ENCODE measurements at regions not wholly inside any gene's neighbourhood (a gene's known extent, or its start where the extent isn't known, plus 50 kb on each side); places are given as distances from the start of the nearest gene placed in this dataset.

- WGBS, 2 donors = 76 to 86% methylated on average over 3 of the region's 3 CpGs
- TF ChIP-seq POLR2A (IDR thresholded peaks at IDR 0.05) (no peak), CTCF (IDR thresholded peaks at IDR 0.05) (no peak)
- no peaks in the 10 kb centered on the region for H3K4me1 ChIP-seq
- peaks cover 3% of the 10 kb centered on the region for H3K27me3 ChIP-seq
- H3K27ac ChIP-seq = no peak overlapping the region
- DNase-seq = no peak
- no peak overlapping the region for H3K4me3 ChIP-seq (replicated peaks in 1 of 3)
- H3K9me3 ChIP-seq = no peaks in the 10 kb centered on the region
- no peaks in the 10 kb centered on the region for H3K36me3 ChIP-seq
- intact Hi-C loops (cut with DNase I) = no loop called here
Observed at GRCh38 chr12:18145924-18146323, 55.9 kb upstream of the RERGL start.

GRCh38 chr12:18141048-18141982 lies 51.3 kb upstream of the RERGL start:
- Histone ChIP-seq H3K27ac (no peak overlapping the region), H3K36me3 (no peaks in the 10 kb centered on the region), H3K27me3 (peaks cover 3% of the 10 kb centered on the region), H3K9me3 (no peaks in the 10 kb centered on the region), H3K4me1 (no peaks in the 10 kb centered on the region), H3K4me3 (replicated peaks in 1 of 3) (no peak overlapping the region)
- 45 to 56% methylated on average over 4 of the region's 4 CpGs for WGBS, 2 donors
- no peak for TF ChIP-seq CTCF (IDR thresholded peaks at IDR 0.05)
- TF ChIP-seq POLR2A (IDR thresholded peaks at IDR 0.05) = no peak
- DNase-seq = no peak
- intact Hi-C loops (cut with DNase I) = no loop called here

GRCh38 chr12:18139989-18140596 lies 50.1 kb upstream of the RERGL start:
- Histone ChIP-seq H3K27me3 (peaks cover 3% of the 10 kb centered on the region), H3K4me3 (replicated peaks in 1 of 3) (no peak overlapping the region), H3K36me3 (no peaks in the 10 kb centered on the region), H3K27ac (no peak overlapping the region), H3K9me3 (no peaks in the 10 kb centered on the region), H3K4me1 (no peaks in the 10 kb centered on the region)
- DNase-seq = no peak
- 6 to 8% methylated on average over 1 of the region's 1 CpG for WGBS, 2 donors
- TF ChIP-seq CTCF (IDR thresholded peaks at IDR 0.05) = peak in 3 of 6 experiments; percentile 44 to 54 (median 49)
- no peak for TF ChIP-seq POLR2A (IDR thresholded peaks at IDR 0.05)
- intact Hi-C loops (cut with DNase I) = no loop called here

Data from thyroid gland (tissue), 4 donors.